SK-N-SH treated with all-trans-retinoic acid at 6 μM for 48 hours (cell line): ENCODE measurements at regions not wholly inside any gene's neighbourhood (a gene's known extent, or its start where the extent isn't known, plus 50 kb on each side); places are given as distances from the start of the nearest gene placed in this dataset.

Experiments used
- BACH2 ChIP-seq: fragments of 250-450 bp; sonication (Bioruptor Pico); IDR thresholded peaks from 2 replicates; pipeline ENCODE4 v1.9.0; 2021; ENCODE audit warnings: mild to moderate bottlenecking, borderline replicate concordance
- PATZ1 ChIP-seq: fragments of 250-450 bp; sonication (Bioruptor Pico); IDR thresholded peaks from 2 replicates; pipeline ENCODE4 v1.8.0; 2020; ENCODE audit warnings: mild to moderate bottlenecking, moderate library complexity, borderline replicate concordance
- TOX ChIP-seq: fragments of 250-450 bp; sonication (Bioruptor Pico); IDR thresholded peaks from 2 replicates; pipeline ENCODE4 v1.8.0; 2021; ENCODE audit warnings: mild to moderate bottlenecking, moderate library complexity, borderline replicate concordance
- ZC3H10 ChIP-seq: fragments of 250-450 bp; sonication (Bioruptor Pico); IDR thresholded peaks from 2 replicates; pipeline ENCODE4 v1.5.1; 2021; ENCODE audit warnings: mild to moderate bottlenecking, moderate library complexity
- ZFP3 ChIP-seq: fragments of 250-450 bp; sonication (Bioruptor Pico); IDR thresholded peaks from 2 replicates; pipeline ENCODE4 v1.5.0; 2020; ENCODE audit warnings: mild to moderate bottlenecking, moderate library complexity
- ZFP30 ChIP-seq: fragments of 450-650 bp; formaldehyde crosslinking; IDR thresholded peaks from 2 replicates; pipeline ENCODE4 v1.5.0; 2022; ENCODE audit warnings: mild to moderate bottlenecking, moderate library complexity
- ZNF565 ChIP-seq: fragments of 450-650 bp; formaldehyde crosslinking; conservative IDR thresholded peaks from 2 replicates; pipeline ENCODE4 v1.5.0; 2020; ENCODE audit warnings: low read depth, mild to moderate bottlenecking, moderate library complexity

GRCh38 chr2:122139739-122140420 lies 384.4 kb downstream of the TSN start:
- no peak for TF ChIP-seq PATZ1 (CRISPR knock-in tag)
- no peak for TF ChIP-seq ZNF565 (CRISPR knock-in tag)
- no peak for TF ChIP-seq ZFP3
- no peak for TF ChIP-seq BACH2
- no peak for TF ChIP-seq TOX (CRISPR knock-in tag)
- TF ChIP-seq ZFP30 (CRISPR knock-in tag): no peak
- TF ChIP-seq ZC3H10 (CRISPR knock-in tag): no peak
